Kidney (tissue), 13 donors: ENCODE measurements at regions not wholly inside any gene's neighbourhood (a gene's known extent, or its start where the extent isn't known, plus 50 kb on each side); places are given as distances from the start of the nearest gene placed in this dataset.

Experiments used
- DNase-seq, 5 donors: peaks; one replicate each; pipeline ENCODE4 v3.0.0-alpha.2; 2013 to 2020
- FAIRE-seq: peaks from 2 replicates; lab custom pipeline; 2012; peaks lifted over from hg19 to GRCh38; lab: Jason Lieb, UNC
- H3K27ac ChIP-seq, 2 donors: one replicate each; pipeline ENCODE4 v1.7.0; 2013; ENCODE audit warnings: low read depth in 2 of 2, low read length in 2 of 2, inconsistent platforms in 1 of 2
- H3K27me3 ChIP-seq: one replicate; pipeline ENCODE4 v1.7.1; 2013; ENCODE audit warnings: low read length, inconsistent platforms; ENCODE audit not compliant: control insufficient read depth, insufficient read depth
- H3K36me3 ChIP-seq, 3 donors: one replicate each; pipeline versions ENCODE4 v1.7.0 to v1.7.1; 2013; ENCODE audit warnings: low read length in 3 of 3, control low read depth in 1 of 3, inconsistent platforms in 1 of 3; ENCODE audit not compliant: insufficient read depth in 3 of 3, control insufficient read depth in 2 of 3
- H3K4me1 ChIP-seq, 3 donors: one replicate each; pipeline versions ENCODE4 v1.7.0 to v1.7.1; 2013; ENCODE audit warnings: low read length in 3 of 3, inconsistent platforms in 1 of 3, low read depth in 1 of 3; ENCODE audit not compliant: control insufficient read depth in 2 of 3, insufficient read depth in 2 of 3
- H3K4me3 ChIP-seq, 3 donors: one replicate each; pipeline versions ENCODE4 v1.7.0 to v1.8.1; 2013; ENCODE audit warnings: low read length in 3 of 3, control low read depth in 1 of 3, inconsistent platforms in 1 of 3
- H3K9ac ChIP-seq, 3 donors: one replicate each; pipeline versions ENCODE4 v1.7.0 to v1.7.1; 2013; ENCODE audit warnings: low read length in 3 of 3, control low read depth in 1 of 3, inconsistent platforms in 1 of 3
- H3K9me3 ChIP-seq, 3 donors: one replicate each; pipeline versions ENCODE4 v1.7.0 to v1.7.1; 2013; ENCODE audit warnings: low read length in 3 of 3, control low read depth in 1 of 3, inconsistent platforms in 1 of 3; ENCODE audit not compliant: control insufficient read depth in 2 of 3, insufficient read depth in 1 of 3
- intact Hi-C: fragments of 100-400 bp; cut with DNase I; formaldehyde crosslinking; loops from one replicate; pipeline ENCODE4 v1.11.1; 2022
- TF ChIP-seq, protein P1 (sequence below): IDR thresholded peaks from 3 replicates; pipeline ENCODE4 v1.5.1; 2012; ENCODE audit warnings: mild to moderate bottlenecking, moderate library complexity, borderline replicate concordance; ENCODE audit not compliant: insufficient read depth; ENCODE audit errors: extremely low read depth
- donor health status: control.
- donor health status: control.
- donor health status: control.
- donor health status: control.
- donor health status: control.
- donor health status: DM: yes; HTN: yes; CAD: no.
- donor health status: Normal renal cell carcinoma (clear cell type).

DNA sequence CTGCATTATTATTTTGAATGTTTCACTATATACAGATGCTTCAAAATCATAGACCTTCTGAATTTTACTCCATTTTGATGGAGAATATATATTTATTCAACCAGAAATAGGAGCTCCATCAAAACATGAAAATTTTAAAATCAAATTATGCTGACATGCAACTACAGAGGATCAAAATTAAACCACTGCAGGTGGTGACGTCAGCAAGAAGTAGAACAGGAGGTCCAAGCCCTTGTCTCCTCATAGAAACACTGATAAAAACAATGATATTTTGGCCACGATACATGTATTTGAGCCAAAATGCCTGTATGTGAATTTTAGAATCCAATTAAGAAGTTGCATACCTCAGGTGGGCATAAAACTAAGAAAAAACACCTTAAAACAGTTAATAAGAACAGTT is 236.6 kb upstream of the FBXL7 start:
- H3K27ac ChIP-seq: no peak overlapping the region
- H3K9me3 ChIP-seq: no peaks in the 10 kb centered on the region
- H3K4me3 ChIP-seq: no peak overlapping the region
- H3K27me3 ChIP-seq: no peaks in the 10 kb centered on the region
- TF ChIP-seq, protein P1, sequence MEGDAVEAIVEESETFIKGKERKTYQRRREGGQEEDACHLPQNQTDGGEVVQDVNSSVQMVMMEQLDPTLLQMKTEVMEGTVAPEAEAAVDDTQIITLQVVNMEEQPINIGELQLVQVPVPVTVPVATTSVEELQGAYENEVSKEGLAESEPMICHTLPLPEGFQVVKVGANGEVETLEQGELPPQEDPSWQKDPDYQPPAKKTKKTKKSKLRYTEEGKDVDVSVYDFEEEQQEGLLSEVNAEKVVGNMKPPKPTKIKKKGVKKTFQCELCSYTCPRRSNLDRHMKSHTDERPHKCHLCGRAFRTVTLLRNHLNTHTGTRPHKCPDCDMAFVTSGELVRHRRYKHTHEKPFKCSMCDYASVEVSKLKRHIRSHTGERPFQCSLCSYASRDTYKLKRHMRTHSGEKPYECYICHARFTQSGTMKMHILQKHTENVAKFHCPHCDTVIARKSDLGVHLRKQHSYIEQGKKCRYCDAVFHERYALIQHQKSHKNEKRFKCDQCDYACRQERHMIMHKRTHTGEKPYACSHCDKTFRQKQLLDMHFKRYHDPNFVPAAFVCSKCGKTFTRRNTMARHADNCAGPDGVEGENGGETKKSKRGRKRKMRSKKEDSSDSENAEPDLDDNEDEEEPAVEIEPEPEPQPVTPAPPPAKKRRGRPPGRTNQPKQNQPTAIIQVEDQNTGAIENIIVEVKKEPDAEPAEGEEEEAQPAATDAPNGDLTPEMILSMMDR: no peak
- FAIRE-seq: no peak
- no peak overlapping the region for H3K9ac ChIP-seq
- no peaks in the 10 kb centered on the region for H3K36me3 ChIP-seq
- peaks cover 0 to 9% (median 0%) of the 10 kb centered on the region in 3 donors for H3K4me1 ChIP-seq
- no peak for DNase-seq
- intact Hi-C loops: no loop called here

DNA sequence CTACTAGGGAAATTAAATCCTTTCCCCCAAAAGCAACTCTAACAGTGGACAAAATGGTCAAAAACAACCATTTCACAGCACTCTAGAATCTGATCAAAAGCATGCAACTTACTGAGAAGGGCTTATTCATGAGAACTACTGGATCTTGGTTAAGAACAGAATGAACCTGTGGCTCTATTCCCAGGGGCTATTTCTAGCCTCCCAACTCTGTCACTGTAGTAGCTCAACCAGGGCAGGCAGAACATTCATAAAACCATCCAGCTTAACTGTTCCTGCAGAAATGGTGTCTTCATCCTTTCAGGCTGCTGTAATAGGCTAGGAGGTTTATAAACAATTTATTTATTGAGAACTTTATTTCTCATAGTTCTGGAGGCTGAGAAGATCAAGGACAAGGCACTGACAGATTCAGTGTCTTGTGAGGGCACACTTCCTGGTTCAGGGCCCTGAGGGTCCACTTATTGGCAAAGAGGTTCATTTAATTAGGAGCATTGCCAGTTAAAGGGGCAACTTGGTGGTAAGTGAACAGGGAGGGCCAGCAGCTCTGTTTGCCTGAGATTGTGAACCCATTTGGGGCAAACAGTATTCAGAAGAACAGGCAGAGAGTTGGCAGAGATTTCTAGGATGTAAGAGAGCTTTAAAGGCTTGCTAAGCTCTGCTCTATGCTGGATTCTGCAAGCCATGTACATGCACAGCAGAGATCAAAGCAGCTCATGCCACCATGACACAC is 238.5 kb upstream of the FBXL7 start:
- TF ChIP-seq, protein P1: no peak
- no peak overlapping the region for H3K27ac ChIP-seq
- intact Hi-C loops: no loop called here
- H3K36me3 ChIP-seq: no peaks in the 10 kb centered on the region
- H3K9ac ChIP-seq: no peak overlapping the region
- FAIRE-seq: no peak
- no peaks in the 10 kb centered on the region for H3K27me3 ChIP-seq
- H3K9me3 ChIP-seq: no peaks in the 10 kb centered on the region
- H3K4me3 ChIP-seq: no peak overlapping the region
- peaks cover 0 to 9% (median 0%) of the 10 kb centered on the region in 3 donors for H3K4me1 ChIP-seq
- DNase-seq: no peak

DNA sequence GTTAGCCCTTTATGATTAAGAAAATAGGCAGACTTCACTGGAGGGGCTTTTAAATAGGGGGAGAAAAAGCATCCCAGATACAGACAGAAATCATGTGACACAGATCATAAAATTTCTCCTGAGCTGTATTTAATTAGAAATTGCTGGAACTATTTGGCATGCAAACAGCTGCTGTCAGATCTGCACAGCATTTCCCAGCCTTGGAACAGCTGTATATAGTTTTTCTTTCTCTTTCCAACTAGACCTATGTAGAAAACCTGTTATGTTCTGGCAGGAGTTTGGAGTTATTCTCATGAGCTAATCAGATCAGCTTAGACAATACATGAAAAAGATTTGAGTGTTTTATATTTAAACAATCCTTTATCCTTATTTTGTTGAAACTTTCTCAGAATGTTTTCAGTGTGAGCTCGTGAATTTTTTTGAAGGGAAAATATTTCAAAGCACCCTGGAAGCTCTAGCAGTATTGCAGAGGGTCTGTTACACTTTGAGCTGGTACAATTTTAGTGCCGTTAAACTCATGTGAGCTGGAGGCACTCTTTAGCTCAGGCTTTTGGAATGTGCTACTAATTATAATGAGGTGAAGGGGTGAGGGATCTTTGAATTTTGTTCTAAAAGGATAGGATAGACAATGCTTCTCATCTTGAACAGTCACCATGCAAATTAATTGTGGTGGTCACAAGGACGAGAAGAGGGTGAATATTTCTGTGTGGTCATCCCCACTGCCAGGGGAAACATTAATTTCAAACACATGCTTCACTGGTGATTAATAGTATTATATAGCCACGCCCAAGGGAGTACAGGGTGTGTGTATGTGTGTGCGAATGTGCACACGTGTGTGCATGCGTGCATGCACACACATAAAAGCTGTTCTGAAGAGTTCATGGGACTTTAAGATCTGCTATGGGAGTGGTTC is 239.4 kb upstream of the FBXL7 start:
- H3K4me1 ChIP-seq: peaks cover 0 to 9% (median 0%) of the 10 kb centered on the region in 3 donors
- H3K36me3 ChIP-seq: no peaks in the 10 kb centered on the region
- intact Hi-C loops: no loop called here
- no peak overlapping the region for H3K27ac ChIP-seq
- H3K9me3 ChIP-seq: no peaks in the 10 kb centered on the region
- TF ChIP-seq, protein P1: no peak
- H3K27me3 ChIP-seq: no peaks in the 10 kb centered on the region
- peak in 2 of 5 donors; percentile 28 to 45 for DNase-seq
- no peak overlapping the region for H3K9ac ChIP-seq
- no peak for FAIRE-seq
- H3K4me3 ChIP-seq: no peak overlapping the region
